Fibroblast of peridontal ligament (primary cell): ENCODE measurements at regions not wholly inside any gene's neighbourhood (a gene's known extent, or its start where the extent isn't known, plus 50 kb on each side); places are given as distances from the start of the nearest gene placed in this dataset.
"Not testable (repeated sequence)": the region's sequence is repeated elsewhere in the genome, so short reads cannot be mapped to it uniquely, and the experiment has no call there.

Experiments
- DNase-seq: peaks from one replicate; pipeline ENCODE4 v3.0.0-alpha.2; 2010; ENCODE audit errors: extremely low read depth

GRCh38 chr12:27133022-27133590 lies 50.7 kb upstream of the C12orf71 start:
- DNase-seq: no peak

DNA sequence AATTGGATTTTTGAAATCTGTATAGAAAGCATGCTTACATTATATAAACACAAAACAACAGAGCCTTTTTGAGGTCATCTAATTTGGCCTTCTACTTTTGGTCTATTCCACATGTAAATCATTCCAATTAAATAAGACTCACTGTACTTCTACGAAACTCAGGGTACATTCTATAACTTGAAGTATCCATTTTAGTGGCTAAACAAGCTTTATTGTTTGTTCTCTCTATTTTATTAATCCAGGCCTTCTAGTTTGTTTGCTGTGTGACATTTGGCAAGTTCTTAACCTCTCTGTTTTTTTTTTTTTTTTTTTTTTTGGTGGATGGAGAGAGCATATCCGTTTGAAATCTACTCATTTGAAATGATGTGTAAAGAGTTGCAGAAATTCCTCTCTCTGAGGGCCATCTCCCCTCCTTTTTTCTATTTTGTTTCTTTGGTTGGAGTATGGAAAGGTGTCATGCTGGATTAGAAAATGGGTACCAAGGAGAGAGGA lies 58.1 kb upstream of the C12orf71 start:
- DNase-seq: no peak

- peak; percentile 89 for DNase-seq
Observed at GRCh38 chr12:27142101-27142721, 59.8 kb upstream of the C12orf71 start.

- DNase-seq: peak; percentile 31
Observed at GRCh38 chr12:27143256-27144069, 61.1 kb upstream of the C12orf71 start.

- not testable (repeated sequence) for DNase-seq
Observed at GRCh38 chr12:27145725-27146124, 63.3 kb upstream of the C12orf71 start.

DNA sequence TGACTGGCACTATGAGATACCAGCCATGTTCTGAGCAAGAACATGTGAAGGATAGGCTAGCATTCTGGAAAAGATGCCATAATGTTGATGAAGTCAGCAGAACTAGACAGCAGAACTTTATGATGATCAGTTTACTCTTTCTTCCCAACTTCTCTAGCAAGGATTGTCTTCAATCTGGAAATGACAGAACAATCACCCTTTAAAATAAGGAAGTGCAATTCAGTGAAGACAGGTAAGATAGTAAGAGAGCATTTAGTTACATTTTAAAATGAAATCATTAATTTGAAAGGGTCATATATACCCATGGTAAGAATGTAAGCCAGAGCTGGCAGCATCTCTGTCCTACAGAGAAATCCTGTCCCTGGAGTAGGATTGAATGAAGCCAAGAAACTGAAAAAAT lies 66.0 kb upstream of the C12orf71 start:
- no peak for DNase-seq

DNA sequence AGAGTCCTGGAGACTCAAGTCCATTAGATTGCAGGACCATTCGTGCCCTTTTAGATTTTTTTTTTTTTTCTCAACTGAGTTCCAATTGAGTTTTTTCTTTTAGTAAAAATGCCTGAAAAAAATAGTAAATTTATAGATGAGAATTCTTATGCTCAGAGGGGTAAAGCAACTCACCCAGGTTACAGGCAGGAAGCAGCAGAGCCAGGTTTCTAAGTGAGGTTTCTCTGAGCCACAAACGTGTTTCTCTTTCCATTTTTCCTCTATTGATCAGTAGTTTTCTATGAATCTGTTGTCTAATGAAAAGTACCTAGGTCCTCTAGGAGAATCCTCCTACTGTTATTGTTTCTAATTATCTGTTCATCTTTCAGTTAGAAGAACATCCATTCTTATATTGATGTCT lies 66.4 kb upstream of the C12orf71 start:
- DNase-seq: no peak

- DNase-seq: no peak
Observed at GRCh38 chr12:27151479-27151878, 69.1 kb upstream of the C12orf71 start.

- no peak for DNase-seq
Observed at GRCh38 chr12:27158297-27158696, 75.9 kb upstream of the C12orf71 start.

DNA sequence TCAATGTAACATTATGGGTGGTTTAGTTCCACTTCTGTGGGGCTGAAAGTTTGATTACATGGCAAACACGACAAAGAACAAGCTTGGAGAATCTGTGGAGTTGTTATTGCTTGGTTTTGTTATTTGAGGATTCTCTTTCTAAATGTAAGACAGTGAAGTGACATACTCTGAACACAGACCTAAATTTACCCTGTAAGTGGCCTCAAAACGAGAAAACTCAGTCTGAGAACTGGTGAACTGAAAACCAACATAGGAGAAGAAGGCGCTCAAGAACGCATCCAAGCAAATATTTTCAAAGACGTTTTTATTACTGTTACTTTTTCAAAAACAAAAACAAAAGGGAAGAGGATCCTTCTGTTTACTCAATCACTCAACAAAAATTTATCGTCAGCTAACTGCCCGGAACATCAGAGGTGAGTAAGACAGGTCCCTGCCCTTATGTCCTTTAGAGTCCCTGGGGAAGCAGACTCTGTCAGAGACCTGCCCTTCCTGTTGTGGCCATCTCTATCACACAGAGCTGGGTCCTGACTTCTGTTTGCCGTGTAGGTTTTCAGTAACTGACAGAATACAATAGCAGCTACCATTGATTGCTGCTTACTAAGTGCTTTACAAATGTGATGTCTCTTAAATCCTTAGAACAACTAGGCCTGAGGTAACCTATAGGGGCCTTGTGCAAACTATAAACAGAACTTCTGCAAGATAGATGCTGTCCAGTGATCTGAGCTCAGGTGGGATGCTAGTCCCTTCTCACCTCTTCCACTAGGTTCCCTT lies 79.3 kb upstream of the C12orf71 start:
- DNase-seq: no peak

DNA sequence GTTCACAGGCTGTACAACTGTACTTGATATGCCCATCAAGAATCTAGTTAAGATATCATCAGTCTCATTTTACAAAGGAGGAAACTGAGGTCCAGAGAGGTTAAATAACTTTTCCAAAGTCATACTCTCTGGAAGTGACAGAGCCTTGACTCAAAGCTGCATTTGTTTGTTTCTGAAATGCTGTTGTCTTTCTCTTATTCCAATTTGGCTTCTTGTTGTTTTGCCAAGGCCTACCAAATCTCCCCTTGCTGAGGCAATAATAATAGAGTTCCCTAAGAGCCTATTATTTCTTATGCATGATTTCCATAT lies 79.8 kb upstream of the C12orf71 start:
- no peak for DNase-seq

DNA sequence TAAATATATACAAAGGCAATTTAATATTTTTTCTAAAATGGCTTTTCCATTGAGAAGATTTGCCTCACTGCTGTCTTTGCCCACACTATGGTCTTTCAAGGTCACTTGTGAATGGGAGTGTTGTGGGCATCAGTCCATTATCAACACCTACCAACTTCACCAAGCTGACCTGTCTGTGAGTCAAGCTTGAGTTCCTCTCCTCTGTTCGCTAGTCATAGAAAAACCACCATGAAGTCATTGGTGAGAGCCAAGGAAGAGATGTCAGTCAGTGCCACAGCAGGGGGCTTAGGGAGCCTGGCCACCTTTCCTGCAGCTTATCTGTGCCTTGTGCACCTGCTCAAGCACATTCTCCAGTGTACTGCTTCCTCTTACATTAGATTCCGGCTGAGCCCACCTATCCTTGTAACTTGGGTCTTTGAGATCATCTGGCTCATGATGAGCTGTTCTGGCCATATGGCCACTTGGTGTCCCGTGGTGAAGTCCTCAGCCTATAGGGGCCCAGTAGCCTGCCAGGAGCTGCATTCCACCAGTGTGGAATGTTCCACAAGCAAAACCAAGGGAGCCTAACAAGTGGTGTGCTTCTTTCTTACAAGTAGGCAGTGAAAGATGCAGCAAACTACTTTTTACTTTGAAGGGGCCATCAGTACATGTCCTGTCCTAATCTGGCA lies 80.8 kb upstream of the C12orf71 start:
- DNase-seq: no peak

DNA sequence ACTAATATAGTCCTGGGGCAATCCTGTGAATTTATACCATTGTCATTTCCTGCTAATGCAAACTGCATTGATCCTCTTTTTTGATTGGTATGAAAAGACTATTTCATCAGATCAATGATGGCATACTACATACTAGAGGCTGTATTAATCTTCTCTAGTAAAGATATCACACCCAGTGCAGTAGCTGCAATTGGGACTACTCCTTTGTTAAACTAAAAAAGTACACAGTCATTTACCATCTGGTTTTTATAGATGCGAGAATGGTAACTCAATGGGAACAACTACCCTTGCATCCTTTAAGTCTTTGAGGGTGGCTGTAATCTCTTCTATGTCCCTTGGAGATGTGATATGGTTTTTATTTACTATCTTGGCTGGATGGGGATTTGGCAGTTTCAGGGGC lies 80.2 kb upstream of the STK38L start:
- no peak for DNase-seq

DNA sequence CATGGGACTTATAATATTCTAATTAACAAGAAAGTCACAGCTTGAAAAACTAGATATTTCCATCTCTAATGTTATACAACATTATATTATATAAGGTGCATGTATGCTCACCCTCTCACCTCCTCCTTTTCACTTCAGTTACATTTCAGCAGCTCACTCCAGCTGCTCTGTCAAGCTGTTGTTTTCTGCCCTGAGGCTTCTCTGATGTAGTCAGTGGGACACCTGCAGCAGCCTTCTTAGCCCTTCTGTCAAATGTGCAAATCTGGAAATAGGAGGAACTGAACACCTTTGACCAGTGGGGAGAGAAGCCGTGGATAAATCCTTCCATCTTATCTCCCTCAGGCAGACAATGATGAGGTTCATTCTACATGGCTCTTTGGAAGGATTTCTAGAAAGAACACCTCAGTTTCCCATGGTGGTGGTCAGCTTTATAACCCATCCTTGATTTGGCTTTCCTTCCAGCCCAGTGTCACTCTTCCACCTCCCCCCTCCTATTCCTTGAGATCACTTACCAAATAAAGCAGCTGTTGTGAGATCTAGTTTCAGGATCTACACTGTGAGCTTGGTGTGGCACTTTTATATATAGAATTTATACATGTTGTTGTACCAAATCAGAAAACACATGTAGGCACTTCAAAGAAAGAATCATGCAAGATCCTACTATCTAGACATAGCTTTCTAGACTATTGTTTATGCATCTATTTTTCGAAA lies 79.6 kb upstream of the STK38L start:
- no peak for DNase-seq

DNA sequence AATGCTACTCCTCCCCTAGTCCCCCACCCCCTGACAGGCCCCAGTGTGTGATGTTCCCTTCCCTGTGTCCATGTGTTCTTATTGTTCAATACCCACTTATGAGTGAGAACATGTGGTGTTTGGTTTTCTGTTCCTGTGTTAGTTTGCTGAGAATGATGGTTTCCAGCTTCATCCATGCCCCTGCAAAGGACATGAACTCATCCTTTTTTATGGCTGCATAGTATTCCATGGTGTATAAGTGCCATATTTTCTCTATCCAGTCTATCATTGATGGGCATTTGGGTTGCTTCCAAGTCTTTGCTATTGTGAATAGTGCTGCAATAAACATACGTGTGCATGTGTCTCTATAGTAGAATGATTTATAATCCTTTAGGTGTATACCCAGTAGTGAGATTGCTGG lies 78.1 kb upstream of the STK38L start:
- not testable (repeated sequence) for DNase-seq

DNA sequence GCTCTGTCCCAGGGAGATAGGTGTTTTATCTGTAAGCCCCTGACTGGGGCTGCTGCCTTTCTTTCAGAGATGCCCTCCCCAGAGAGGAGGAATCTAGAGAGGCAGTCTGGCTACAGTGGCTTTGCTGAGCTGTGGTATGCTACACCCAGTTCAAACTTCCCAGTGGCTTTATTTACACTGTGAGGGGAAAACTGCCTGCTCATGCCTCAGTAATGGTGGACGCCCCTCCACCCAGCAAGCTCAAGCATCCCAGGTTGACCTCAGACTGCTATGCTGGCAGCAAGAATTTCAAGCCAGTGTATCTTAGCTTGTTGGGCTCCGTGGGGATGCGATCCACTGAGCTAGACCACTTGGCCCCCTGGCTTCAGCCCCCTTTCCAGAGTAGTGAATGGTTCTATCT lies 72.6 kb upstream of the STK38L start:
- not testable (repeated sequence) for DNase-seq

- peak; percentile 69 for DNase-seq
Observed at GRCh38 chr12:27176765-27177164, 67.3 kb upstream of the STK38L start.

DNA sequence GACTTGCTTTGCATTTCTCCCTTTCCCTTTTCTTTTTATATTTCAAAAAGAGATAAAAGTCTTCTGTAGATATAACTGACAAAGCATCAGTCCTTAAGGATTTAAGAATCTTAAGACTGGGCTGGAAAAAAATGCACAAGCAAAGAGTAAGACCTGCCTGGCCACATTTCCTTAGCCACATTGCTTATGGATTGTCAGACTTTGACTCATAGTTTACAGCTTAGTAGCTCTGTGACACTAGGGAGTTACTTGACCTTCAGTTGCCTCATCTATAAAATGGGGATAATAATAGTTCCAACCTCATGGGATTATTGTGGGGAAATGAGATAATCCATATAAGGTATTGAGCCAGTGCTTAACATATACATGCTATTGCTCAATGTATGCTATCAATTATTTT lies 66.4 kb upstream of the STK38L start:
- DNase-seq: peak; percentile 75

DNA sequence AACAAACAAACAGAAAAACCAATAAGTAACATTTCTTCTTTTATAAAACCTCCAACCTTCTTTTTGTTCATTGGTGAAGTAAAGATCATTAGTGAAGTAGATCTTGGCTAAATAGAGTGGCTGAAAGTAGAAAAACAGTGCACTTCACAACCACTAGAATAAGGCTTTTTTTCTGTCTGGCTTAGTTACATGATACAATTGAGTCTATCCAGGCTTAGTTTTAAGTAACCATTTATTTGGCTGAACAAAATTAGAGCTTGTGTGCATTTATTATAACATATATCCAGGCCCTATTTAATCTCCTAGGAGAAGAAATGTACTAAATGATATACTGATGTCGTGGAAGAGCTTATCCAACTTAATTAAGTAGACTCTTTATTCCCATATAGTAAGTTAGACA lies 65.8 kb upstream of the STK38L start:
- DNase-seq: no peak

- peak; percentile 27 for DNase-seq
Observed at GRCh38 chr12:27178723-27179399, 65.2 kb upstream of the STK38L start.
